ENCODE measurements at regions not wholly inside any gene's neighbourhood (a gene's known extent, or its start where the extent isn't known, plus 50 kb on each side); places are given as distances from the start of the nearest gene placed in this dataset.
A peak's percentile ranks its signal among the peaks of the same experiment; 100 is the strongest.

DNA sequence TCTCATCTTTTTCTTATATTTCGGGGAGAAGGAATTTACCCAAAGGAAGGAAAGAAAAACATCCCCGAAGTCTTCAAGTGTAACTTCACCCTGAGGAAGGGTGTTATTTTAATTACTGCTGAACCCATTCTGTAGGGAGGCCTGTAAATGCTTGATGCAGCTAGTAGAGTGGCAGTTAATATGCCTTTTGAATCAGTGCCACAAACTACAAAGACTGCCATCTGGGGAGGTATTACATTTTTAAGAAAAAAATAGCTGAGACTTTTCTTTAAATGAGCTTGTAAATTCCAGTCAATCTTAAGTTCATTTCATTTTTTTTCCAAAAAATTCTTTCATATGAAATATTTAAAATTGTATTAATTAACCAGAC lies 233.1 kb upstream of the FERD3L start (continued):
- TF ChIP-seq, protein P1, sequence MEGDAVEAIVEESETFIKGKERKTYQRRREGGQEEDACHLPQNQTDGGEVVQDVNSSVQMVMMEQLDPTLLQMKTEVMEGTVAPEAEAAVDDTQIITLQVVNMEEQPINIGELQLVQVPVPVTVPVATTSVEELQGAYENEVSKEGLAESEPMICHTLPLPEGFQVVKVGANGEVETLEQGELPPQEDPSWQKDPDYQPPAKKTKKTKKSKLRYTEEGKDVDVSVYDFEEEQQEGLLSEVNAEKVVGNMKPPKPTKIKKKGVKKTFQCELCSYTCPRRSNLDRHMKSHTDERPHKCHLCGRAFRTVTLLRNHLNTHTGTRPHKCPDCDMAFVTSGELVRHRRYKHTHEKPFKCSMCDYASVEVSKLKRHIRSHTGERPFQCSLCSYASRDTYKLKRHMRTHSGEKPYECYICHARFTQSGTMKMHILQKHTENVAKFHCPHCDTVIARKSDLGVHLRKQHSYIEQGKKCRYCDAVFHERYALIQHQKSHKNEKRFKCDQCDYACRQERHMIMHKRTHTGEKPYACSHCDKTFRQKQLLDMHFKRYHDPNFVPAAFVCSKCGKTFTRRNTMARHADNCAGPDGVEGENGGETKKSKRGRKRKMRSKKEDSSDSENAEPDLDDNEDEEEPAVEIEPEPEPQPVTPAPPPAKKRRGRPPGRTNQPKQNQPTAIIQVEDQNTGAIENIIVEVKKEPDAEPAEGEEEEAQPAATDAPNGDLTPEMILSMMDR (conservative IDR thresholded peaks at IDR 0.05; ENCODE audit: low read depth in 2 of 2), result no peak
- no peak for TF ChIP-seq CREB1 (CRISPR knock-in tag; IDR thresholded peaks at IDR 0.05; ENCODE audit: low read depth)
- TF ChIP-seq POLR2AphosphoS5 (IDR thresholded peaks at IDR 0.05; ENCODE audit: low read depth), result no peak

DNA sequence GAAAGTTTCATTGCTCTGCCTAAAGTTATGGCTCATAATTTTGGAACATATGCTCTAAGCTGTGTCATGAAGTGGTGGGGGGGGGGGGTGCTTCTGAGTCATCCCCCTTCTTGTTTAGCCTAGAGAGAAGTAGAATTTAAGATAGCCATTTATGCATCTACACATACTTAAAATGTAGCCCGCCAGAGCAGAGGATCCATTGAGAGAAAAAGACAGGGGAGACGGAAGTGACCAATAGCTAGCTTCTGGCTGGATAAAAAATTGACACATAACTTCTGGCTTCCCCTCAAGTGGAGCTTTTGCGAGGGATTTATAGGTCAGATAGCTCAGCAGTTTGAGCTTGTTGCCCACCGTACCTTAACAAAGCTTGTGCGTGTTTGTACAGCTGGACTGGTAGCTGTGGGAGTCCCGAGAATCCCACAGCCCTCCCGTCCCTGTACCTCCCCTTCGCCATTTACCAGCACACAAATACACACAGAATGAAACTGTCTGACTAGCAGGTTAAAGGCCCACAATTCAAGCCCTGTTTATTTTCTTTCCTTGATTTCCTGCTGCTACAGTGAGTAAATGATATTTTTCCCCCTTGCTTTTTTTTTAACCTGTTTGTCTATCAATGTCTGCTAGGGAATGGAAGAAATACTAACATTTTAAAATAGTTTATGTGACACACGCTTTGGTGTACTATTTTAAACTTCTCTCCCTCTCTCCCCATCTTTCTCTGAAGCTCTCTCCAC lies 232.6 kb upstream of the FERD3L start:
- Histone ChIP-seq H3K4me3 (no peak overlapping the region), H3K27me3 (ENCODE audit: insufficient read depth) (no peaks in the 10 kb centered on the region), H3K4me1 (ENCODE audit: insufficient read depth) (no peaks in the 10 kb centered on the region), H3F3A (replicated peaks; ENCODE audit: low read depth) (no peaks in the 10 kb centered on the region), H3K36me3 (ENCODE audit: insufficient read depth) (no peaks in the 10 kb centered on the region), H3K9me2 (ENCODE audit: insufficient read depth) (no peaks in the 10 kb centered on the region), H3K4me2 (no peak overlapping the region), H3K79me2 (replicated peaks; ENCODE audit: insufficient read depth) (no peaks in the 10 kb centered on the region), H3K27ac (ENCODE audit: low read depth) (no peak overlapping the region; the same call in 1 of the 2 replicates), H2AFZ (peak overlapping the region; percentile 83; the same call in 1 of the 2 replicates), H4K20me1 (replicated peaks; ENCODE audit: insufficient read depth) (no peaks in the 10 kb centered on the region)
- H3K36me3 Mint-ChIP-seq (ENCODE audit: low read depth), result no peaks in the 10 kb centered on the region
- H3K4me3 Mint-ChIP-seq, result no peak overlapping the region
- no peak overlapping the region for H3K27ac Mint-ChIP-seq
- DNase-seq (ENCODE audit: low spot score), result no peak
- 0 out of 3 replicates have a peak, but pooled peaks cover 5% of the 10 kb centered on the region for H3K9me3 Mint-ChIP-seq
- peaks cover 3% of the 10 kb centered on the region; the same call in 1 of the 3 replicates for H3K4me1 Mint-ChIP-seq
- no peak for ATAC-seq
- no peaks in the 10 kb centered on the region for H3K27me3 Mint-ChIP-seq (ENCODE audit: insufficient read depth, low read depth, poor library complexity)
- TF ChIP-seq NANOG (IDR thresholded peaks at IDR 0.05; ENCODE audit: borderline replicate concordance) (no peak), CREB1 (CRISPR knock-in tag; IDR thresholded peaks at IDR 0.05; ENCODE audit: low read depth) (no peak), ZNF331 (CRISPR knock-in tag; IDR thresholded peaks at IDR 0.05; ENCODE audit: low read depth) (no peak), JUNB (IDR thresholded peaks at IDR 0.05; ENCODE audit: unreplicated experiment) (no peak), POLR2AphosphoS5 (IDR thresholded peaks at IDR 0.05; ENCODE audit: low read depth) (no peak)
- TF ChIP-seq, protein P1 (conservative IDR thresholded peaks at IDR 0.05; ENCODE audit: low read depth in 2 of 2), result no peak
- TF ChIP-seq, protein P2, sequence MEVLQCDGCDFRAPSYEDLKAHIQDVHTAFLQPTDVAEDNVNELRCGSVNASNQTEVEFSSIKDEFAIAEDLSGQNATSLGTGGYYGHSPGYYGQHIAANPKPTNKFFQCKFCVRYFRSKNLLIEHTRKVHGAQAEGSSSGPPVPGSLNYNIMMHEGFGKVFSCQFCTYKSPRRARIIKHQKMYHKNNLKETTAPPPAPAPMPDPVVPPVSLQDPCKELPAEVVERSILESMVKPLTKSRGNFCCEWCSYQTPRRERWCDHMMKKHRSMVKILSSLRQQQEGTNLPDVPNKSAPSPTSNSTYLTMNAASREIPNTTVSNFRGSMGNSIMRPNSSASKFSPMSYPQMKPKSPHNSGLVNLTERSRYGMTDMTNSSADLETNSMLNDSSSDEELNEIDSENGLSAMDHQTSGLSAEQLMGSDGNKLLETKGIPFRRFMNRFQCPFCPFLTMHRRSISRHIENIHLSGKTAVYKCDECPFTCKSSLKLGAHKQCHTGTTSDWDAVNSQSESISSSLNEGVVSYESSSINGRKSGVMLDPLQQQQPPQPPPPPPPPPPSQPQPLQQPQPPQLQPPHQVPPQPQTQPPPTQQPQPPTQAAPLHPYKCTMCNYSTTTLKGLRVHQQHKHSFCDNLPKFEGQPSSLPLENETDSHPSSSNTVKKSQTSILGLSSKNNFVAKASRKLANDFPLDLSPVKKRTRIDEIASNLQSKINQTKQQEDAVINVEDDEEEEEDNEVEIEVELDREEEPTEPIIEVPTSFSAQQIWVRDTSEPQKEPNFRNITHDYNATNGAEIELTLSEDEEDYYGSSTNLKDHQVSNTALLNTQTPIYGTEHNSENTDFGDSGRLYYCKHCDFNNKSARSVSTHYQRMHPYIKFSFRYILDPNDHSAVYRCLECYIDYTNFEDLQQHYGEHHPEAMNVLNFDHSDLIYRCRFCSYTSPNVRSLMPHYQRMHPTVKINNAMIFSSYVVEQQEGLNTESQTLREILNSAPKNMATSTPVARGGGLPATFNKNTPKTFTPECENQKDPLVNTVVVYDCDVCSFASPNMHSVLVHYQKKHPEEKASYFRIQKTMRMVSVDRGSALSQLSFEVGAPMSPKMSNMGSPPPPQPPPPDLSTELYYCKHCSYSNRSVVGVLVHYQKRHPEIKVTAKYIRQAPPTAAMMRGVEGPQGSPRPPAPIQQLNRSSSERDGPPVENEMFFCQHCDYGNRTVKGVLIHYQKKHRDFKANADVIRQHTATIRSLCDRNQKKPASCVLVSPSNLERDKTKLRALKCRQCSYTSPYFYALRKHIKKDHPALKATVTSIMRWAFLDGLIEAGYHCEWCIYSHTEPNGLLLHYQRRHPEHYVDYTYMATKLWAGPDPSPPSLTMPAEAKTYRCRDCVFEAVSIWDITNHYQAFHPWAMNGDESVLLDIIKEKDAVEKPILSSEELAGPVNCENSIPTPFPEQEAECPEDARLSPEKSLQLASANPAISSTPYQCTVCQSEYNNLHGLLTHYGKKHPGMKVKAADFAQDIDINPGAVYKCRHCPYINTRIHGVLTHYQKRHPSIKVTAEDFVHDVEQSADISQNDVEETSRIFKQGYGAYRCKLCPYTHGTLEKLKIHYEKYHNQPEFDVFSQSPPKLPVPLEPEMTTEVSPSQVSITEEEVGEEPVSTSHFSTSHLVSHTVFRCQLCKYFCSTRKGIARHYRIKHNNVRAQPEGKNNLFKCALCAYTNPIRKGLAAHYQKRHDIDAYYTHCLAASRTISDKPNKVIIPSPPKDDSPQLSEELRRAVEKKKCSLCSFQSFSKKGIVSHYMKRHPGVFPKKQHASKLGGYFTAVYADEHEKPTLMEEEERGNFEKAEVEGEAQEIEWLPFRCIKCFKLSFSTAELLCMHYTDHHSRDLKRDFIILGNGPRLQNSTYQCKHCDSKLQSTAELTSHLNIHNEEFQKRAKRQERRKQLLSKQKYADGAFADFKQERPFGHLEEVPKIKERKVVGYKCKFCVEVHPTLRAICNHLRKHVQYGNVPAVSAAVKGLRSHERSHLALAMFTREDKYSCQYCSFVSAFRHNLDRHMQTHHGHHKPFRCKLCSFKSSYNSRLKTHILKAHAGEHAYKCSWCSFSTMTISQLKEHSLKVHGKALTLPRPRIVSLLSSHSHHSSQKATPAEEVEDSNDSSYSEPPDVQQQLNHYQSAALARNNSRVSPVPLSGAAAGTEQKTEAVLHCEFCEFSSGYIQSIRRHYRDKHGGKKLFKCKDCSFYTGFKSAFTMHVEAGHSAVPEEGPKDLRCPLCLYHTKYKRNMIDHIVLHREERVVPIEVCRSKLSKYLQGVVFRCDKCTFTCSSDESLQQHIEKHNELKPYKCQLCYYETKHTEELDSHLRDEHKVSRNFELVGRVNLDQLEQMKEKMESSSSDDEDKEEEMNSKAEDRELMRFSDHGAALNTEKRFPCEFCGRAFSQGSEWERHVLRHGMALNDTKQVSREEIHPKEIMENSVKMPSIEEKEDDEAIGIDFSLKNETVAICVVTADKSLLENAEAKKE (CRISPR knock-in tag; IDR thresholded peaks at IDR 0.05), result no peak
- TF ChIP-seq, protein P3, sequence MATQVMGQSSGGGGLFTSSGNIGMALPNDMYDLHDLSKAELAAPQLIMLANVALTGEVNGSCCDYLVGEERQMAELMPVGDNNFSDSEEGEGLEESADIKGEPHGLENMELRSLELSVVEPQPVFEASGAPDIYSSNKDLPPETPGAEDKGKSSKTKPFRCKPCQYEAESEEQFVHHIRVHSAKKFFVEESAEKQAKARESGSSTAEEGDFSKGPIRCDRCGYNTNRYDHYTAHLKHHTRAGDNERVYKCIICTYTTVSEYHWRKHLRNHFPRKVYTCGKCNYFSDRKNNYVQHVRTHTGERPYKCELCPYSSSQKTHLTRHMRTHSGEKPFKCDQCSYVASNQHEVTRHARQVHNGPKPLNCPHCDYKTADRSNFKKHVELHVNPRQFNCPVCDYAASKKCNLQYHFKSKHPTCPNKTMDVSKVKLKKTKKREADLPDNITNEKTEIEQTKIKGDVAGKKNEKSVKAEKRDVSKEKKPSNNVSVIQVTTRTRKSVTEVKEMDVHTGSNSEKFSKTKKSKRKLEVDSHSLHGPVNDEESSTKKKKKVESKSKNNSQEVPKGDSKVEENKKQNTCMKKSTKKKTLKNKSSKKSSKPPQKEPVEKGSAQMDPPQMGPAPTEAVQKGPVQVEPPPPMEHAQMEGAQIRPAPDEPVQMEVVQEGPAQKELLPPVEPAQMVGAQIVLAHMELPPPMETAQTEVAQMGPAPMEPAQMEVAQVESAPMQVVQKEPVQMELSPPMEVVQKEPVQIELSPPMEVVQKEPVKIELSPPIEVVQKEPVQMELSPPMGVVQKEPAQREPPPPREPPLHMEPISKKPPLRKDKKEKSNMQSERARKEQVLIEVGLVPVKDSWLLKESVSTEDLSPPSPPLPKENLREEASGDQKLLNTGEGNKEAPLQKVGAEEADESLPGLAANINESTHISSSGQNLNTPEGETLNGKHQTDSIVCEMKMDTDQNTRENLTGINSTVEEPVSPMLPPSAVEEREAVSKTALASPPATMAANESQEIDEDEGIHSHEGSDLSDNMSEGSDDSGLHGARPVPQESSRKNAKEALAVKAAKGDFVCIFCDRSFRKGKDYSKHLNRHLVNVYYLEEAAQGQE (IDR thresholded peaks at IDR 0.05; ENCODE audit: unreplicated experiment), result no peak
